ENCODE measurements at regions not wholly inside any gene's neighbourhood (a gene's known extent, or its start where the extent isn't known, plus 50 kb on each side); places are given as distances from the start of the nearest gene placed in this dataset.

- intact Hi-C loops (cut with DNase I; ENCODE audit: low total_unique reads): no loop called here
- DNase-seq (ENCODE audit: low spot score in 2 of 2): no peak
- WGBS, 2 donors: 93 to 94% methylated on average over 22 to 25 of the region's 25 CpGs
- no peak overlapping the region for H3K4me3 ChIP-seq (ENCODE audit: low read depth, poor library complexity, severe bottlenecking)
- TF ChIP-seq POLR2A (IDR thresholded peaks at IDR 0.05) (no peak), CTCF (IDR thresholded peaks at IDR 0.05) (no peak)
Measured at GRCh38 chr15:37581866-37582532, 352.4 kb upstream of the TMCO5A start.

- no peak for TF ChIP-seq CTCF (IDR thresholded peaks at IDR 0.05)
- no peak overlapping the region for H3K4me3 ChIP-seq (ENCODE audit: low read depth, poor library complexity, severe bottlenecking)
- DNase-seq (ENCODE audit: low spot score in 2 of 2): no peak
- intact Hi-C loops (cut with DNase I; ENCODE audit: low total_unique reads): no loop called here
- 92 to 100% methylated on average over 4 to 5 of the region's 5 CpGs for WGBS, 2 donors
Measured at GRCh38 chr15:37582852-37583251, 351.6 kb upstream of the TMCO5A start.

GRCh38 chr15:37586011-37586583, 348.3 kb upstream of the TMCO5A start:
- WGBS, 2 donors: 80 to 82% methylated on average over 10 of the region's 10 CpGs
- H3K4me3 ChIP-seq (ENCODE audit: low read depth, poor library complexity, severe bottlenecking): no peak overlapping the region
- TF ChIP-seq POLR2A (IDR thresholded peaks at IDR 0.05) (no peak), CTCF (IDR thresholded peaks at IDR 0.05) (no peak)
- intact Hi-C loops (cut with DNase I; ENCODE audit: low total_unique reads): no loop called here
- DNase-seq (ENCODE audit: low spot score in 2 of 2): no peak

GRCh38 chr15:37586976-37587375, 347.5 kb upstream of the TMCO5A start:
- no peak for DNase-seq (ENCODE audit: low spot score in 2 of 2)
- H3K4me3 ChIP-seq (ENCODE audit: low read depth, poor library complexity, severe bottlenecking): no peak overlapping the region
- WGBS, 2 donors: 39 to 42% methylated on average over 7 of the region's 7 CpGs
- intact Hi-C loops (cut with DNase I; ENCODE audit: low total_unique reads): no loop called here
- no peak for TF ChIP-seq POLR2A (IDR thresholded peaks at IDR 0.05)
- no peak for TF ChIP-seq CTCF (IDR thresholded peaks at IDR 0.05)

- H3K4me3 ChIP-seq (ENCODE audit: low read depth, poor library complexity, severe bottlenecking): no peak overlapping the region
- intact Hi-C loops (cut with DNase I; ENCODE audit: low total_unique reads): no loop called here
- 58 to 81% methylated on average over 2 of the region's 2 CpGs for WGBS, 2 donors
- DNase-seq (ENCODE audit: low spot score in 2 of 2): no peak
- TF ChIP-seq CTCF (IDR thresholded peaks at IDR 0.05) (no peak), POLR2A (IDR thresholded peaks at IDR 0.05) (no peak)
Measured at GRCh38 chr15:37594417-37594816, 340.0 kb upstream of the TMCO5A start.

Data from lower leg skin (tissue), 4 donors.